ENCODE measurements at regions not wholly inside any gene's neighbourhood (a gene's known extent, or its start where the extent isn't known, plus 50 kb on each side); places are given as distances from the start of the nearest gene placed in this dataset.

- POLR2A ChIA-PET = no interaction called here
- no TSS peak for BruUV-seq (replicated peaks)
- Histone ChIP-seq H3K79me2 (ENCODE audit: control insufficient read depth, insufficient read depth, low read length) (no peaks in the 10 kb centered on the region), H3K9me1 (replicated peaks; ENCODE audit: control insufficient read depth, extremely low read depth, insufficient read depth, low read length) (no peaks in the 10 kb centered on the region), H3K4me3 (replicated peaks in 1 of 3; ENCODE audit: insufficient read depth in 1 of 3, low read depth in 1 of 3, low read length in 3 of 3) (no peak overlapping the region), H3K9me3 (replicated peaks; ENCODE audit: control insufficient read depth, insufficient read depth, low read length) (no peaks in the 10 kb centered on the region), H3K27ac (ENCODE audit: insufficient read depth, low read depth, low read length) (no peak overlapping the region), H3K36me3 (ENCODE audit: control insufficient read depth in 2 of 2, extremely low read depth in 1 of 2, insufficient read depth in 2 of 2, low read length in 2 of 2) (no peaks in the 10 kb centered on the region), H3K27me3 (ENCODE audit: control insufficient read depth in 2 of 2, insufficient read depth in 2 of 2, low read length in 2 of 2) (no peaks in the 10 kb centered on the region), H3K4me1 (ENCODE audit: control insufficient read depth, extremely low read depth, insufficient read depth, low read length) (no peaks in the 10 kb centered on the region), H3K4me2 (ENCODE audit: insufficient read depth, low read length) (no peak overlapping the region), H2AFZ (ENCODE audit: low read depth, low read length) (no peak overlapping the region), H4K20me1 (replicated peaks; ENCODE audit: control insufficient read depth, extremely low read depth, insufficient read depth, low read length) (no peaks in the 10 kb centered on the region), H3K9ac (replicated peaks; ENCODE audit: extremely low read depth, insufficient read depth, low read length) (no peak overlapping the region)
- FAIRE-seq (no peak), DNase-seq (ENCODE audit: low read depth, low spot score) (no peak)
- intact Hi-C loops (cut with micrococcal nuclease) = no loop called here
- CTCF ChIA-PET = no interaction called here
- dilution Hi-C loops (cut with MboI; ENCODE audit: extremely low pct_ligation_motif_present, low sequenced_read_pairs) = no loop called here
- no peak for TF ChIP-seq JUN (IDR thresholded peaks at IDR 0.05; ENCODE audit: borderline replicate concordance, insufficient read depth, insufficient read length, low read depth)
- TF ChIP-seq MYC (IDR thresholded peaks at IDR 0.05; ENCODE audit: low read depth, low read length) = no peak
- TF ChIP-seq POLR2AphosphoS5 (IDR thresholded peaks at IDR 0.05; ENCODE audit: insufficient read depth, low read depth, low read length) = no peak
- no peak for TF ChIP-seq CTCF (IDR thresholded peaks at IDR 0.05; ENCODE audit: extremely low read depth in 1 of 2, insufficient read depth in 1 of 2, low read depth in 1 of 2, low read length in 2 of 2)
- TF ChIP-seq EZH2 (IDR thresholded peaks at IDR 0.05; ENCODE audit: borderline replicate concordance, low read depth, low read length, severe bottlenecking) = no peak
- no peak for TF ChIP-seq GATA2 (IDR thresholded peaks at IDR 0.05; ENCODE audit: insufficient read depth, insufficient read length, low read depth, low read length)
- no peak for TF ChIP-seq FOS (IDR thresholded peaks at IDR 0.05; ENCODE audit: borderline replicate concordance, insufficient read depth, low read length)
- no peak for TF ChIP-seq MAX (IDR thresholded peaks at IDR 0.05; ENCODE audit: insufficient read depth, insufficient read length)
- no peak for TF ChIP-seq POLR2A (IDR thresholded peaks at IDR 0.05; ENCODE audit: low read depth, low read length)
These were observed 135.2 kb downstream of the PCSK1 start for GRCh38 chr5:96297867-96298266.
